NCI-H82 treated with DMSO at 0.1 percent for 48 hours (cell line): ENCODE measurements at regions not wholly inside any gene's neighbourhood (a gene's known extent, or its start where the extent isn't known, plus 50 kb on each side); places are given as distances from the start of the nearest gene placed in this dataset.

Experiments
- DNase-seq: peaks from one replicate; lab custom pipeline; 2025; ENCODE audit not compliant: unreplicated experiment; lab: John Stamatoyannopoulos, UW

DNA sequence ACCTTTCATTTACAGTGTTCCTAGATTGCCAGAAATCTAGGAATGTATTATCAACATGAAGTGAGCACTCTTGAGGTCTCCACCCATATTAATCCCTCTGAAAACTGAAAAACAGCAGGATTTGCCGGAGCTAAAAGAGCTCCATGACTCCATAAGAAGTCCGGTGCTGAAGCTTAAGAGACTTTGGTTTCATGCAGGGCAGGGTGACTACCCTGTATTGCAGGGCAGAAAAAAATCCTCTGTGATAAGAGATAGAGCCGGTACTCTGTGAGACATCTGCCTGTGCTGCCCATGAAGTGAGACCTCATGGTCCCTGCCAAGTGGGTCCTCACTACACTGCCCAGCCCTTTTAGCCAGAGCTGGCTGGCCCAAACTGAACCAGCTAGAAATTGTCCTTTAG lies 127.2 kb upstream of the NPY2R start:
- no peak for DNase-seq

DNA sequence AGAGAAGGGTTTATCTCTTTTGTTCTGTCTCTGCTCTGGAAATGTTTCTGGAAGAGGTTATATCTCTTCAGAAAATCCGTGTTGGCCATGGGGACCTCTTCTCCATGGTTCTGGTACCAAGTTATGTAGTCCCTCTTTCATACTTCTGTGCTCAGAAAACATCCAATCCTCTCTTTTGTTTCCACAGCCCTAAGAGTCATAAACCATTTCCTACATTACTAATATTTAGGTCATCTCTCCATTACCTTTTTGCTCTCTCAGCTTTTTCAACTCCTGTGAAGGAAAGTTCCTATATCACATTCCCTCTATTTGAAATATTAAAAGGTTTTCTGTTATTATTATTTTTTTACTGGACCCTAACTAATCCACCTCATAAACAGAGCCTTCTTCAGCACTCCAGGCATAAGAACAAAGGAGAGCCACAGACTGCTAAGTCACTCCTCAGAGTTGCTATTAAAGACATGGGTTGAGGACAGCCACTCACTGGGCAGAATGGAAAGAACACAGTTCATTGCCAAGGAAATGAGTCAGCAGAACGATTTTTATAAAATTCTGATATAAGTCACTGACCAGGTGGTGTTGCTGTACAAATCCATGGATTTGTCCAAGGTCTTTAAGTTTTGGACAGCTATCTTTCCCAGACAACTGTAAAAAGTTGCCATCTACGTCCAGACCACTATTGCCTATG lies 122.4 kb upstream of the NPY2R start:
- DNase-seq, result no peak

DNA sequence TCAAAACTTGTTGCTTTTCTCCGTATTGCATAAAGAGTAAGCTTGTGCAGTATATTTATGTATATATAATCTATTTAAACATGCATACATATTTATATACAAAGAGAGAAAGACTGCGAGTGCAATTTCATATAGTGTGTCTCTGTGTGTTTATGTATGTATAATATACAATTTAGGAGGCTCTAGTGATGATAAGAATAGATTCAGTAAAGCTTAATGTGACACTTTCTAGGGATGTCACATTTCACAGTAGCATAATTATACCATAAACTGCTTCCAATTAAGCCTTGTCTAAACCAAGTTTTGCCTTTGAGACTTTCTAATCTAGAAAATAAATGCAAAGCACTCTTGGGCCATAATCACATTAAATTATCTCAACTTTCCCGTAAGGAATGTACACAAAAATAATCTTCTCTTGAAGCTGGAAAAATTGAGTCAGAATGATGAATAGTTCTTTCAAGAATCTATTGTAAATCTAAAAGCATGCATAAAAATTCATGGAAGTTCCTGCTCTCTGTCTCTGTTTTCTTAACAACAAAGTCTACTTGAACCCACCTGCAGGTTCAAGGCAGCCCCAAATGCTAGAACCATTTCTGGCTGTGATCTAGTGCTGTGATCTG lies 114.1 kb upstream of the NPY2R start:
- no peak for DNase-seq

DNA sequence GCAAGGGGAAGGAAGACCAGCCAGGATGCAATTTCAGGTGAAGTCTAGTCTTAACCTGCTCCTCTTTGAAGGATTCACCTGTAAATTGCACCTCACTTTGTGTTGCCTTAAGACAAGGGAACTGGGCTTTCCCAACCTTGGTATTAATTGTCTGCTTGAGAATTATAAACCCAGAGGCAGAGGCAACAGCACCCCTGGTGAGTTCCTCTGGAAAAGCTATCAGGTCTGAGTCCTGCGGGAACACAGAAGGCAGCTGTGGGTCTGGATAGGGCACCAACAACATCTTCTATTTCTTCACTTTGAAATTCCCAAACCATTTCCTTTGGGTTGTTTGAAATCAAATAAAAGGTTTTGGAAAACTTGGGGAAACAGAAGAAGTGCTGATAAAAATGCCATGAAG lies 109.2 kb upstream of the NPY2R start:
- no peak for DNase-seq

DNA sequence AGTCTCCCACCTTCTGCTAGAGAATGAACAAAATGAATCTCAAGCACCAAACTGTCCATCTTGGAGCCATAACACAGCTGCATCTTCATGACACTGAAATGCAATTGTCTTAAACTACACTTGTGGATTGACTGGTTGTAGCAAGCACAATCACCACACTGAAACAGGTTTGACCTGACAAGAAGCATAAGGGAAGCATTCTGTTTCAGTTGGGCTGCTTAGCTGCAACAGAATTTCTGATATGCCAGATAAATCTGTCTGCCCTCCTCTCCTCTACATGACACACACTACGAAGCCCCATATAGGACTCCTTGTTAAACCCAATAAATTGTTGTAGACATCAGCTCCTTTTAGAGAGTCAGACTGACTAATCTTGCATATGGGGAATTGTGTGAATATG lies 101.8 kb upstream of the NPY2R start:
- no peak for DNase-seq

DNA sequence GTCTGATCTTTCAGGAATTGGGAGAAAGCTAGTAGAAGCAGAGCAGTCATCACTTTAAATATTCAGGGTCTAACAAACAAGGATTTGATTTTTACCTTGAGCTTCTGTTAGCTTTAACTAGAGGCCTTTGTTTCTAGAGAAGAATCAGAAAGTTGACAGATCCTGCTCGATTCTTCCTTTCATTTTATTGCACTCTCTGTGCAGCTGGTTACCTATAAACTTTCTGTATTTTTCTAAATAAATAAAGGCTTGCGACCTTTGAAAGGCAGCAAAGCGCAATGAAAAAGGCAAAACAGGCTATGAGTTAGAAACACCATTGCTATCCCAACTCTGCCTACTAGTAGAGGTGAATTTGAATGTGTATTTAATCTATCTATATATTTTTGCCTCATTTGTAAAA lies 101.4 kb upstream of the NPY2R start:
- DNase-seq, result no peak

DNA sequence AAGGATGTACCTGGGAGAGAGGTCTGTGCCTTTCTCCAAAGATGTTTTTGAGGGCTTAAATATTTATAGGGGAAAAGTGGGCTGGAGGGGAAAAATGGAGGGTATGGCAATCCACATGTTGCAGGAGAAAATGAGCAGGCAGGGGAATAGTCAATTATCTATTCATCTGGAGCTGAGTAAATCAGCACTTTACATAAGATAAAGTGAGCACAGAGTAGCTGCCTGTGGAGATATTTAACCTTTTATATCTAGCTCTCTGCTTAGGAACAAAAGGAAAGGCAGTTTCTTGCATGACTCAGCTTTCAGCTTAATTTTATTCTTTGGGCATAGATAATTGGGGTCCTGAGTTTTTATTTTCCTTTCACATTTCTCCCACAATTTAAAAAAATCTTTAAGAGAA lies 93.6 kb upstream of the NPY2R start:
- DNase-seq, result no peak

DNA sequence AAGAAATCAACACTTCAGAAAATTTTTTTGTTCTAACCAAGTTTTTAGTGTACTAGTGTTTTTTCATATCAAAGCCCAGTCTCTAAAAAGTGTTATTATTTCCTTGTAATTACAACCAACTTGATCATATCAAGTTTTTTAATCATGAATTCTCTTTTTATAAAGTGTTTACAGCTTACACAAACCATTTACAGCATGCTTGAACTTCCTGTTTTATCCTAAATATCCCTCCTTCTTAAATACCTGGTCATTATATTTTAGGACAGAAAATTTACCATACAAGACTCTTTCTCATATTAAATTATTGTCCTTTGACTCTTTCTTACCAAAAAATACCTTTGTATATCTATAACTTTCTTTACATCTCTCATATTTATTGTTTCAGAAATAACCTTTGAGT lies 89.4 kb upstream of the NPY2R start:
- no peak for DNase-seq

DNA sequence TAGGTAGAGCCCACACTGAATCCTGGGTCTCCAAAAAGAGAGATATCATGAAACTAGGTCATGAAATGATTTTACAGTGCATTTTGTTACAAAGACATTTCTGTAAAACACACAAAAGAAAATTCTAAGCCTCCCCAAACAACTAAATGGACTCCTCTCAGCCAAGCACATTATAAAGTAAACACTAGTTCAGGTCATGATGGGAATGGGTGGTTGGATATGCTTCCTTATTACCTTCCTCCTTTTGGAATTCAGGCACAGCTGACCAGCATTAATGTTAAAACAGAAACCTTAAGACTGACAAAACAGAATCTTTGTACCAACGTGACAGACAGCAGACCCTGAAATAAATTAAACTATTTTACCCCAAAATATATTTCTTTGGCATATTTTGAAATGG lies 87.9 kb upstream of the NPY2R start:
- no peak for DNase-seq

DNA sequence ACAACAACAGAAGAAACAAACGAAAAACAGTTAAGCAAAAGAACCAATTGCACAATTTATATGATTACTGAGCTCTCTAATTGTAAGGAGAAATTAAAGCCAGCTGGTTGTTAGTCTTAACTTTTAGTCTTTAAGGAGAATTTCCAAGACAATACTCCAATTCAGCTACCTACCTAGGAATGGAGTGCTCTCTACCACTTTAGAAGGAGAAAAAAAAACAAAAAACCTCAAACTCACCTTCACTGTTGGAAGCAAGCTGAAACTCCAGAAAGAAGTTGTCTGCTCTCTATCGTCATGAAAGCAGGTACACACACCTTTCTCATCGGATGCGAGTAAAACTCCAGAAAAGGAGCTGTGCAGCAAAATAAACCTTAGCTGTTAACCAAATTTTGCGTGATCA lies 86.1 kb upstream of the NPY2R start:
- DNase-seq, result no peak

DNA sequence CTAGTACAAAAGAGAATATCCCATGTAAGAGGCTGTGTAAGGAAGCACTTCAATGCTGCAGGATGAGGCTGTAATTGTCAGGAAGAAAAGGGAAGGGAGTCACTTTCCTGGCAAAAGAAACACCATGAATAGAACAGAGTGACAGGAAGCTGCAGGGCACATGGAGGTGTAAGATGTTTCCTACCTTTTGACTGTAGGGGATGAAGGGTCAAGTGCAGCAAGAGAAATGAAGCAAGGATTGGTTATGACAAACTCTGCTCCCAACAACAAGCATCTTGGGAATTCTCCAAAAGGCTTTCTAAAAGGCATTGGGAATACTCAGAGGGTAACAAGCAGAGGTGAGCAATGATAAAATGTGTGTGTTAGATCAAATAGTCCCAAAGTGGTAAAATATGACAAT lies 74.3 kb upstream of the NPY2R start:
- DNase-seq, result no peak

DNA sequence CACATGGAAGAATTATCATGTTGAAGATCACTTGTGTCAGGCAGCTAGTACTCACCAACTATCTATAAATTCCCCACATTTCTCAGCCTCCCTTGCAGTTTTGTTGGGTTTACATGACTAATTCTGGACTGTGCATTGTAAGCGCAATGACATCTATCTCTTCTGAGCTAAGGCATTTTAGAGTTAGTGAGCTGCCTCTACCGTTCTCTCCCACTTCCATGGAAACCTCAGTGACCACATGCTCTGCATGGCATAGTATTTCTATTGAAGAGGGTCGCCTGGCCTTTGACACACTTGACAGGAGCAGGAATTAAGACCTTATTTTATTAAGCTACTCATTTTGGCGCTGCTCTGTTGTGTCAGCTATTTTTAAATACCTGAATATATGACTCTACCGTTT lies 67.5 kb upstream of the NPY2R start:
- no peak for DNase-seq

DNA sequence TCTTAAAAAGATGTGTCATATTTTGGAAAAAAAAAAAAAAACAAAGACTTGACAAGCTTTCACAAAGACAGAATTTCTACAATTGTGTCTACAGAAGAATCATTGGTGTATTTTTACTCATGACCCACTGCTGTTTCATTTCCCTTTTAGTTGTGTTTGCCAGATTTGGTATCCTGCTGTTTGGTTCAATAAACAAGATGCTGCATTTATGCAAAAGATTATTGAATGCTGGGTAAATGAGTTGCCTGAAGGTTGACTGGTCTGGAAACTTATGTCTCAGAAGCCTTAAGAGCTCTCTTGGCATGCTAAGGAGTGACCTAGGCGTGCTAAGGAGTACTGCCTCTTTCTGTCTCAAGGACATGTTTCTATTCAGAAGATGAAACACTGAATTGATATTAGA lies 64.9 kb upstream of the NPY2R start:
- no peak for DNase-seq
